HG03025 (cell line): ENCODE measurements at regions not wholly inside any gene's neighbourhood (a gene's known extent, or its start where the extent isn't known, plus 50 kb on each side); places are given as distances from the start of the nearest gene placed in this dataset.
"Not testable (repeated sequence)": the region's sequence is repeated elsewhere in the genome, so short reads cannot be mapped to it uniquely, and the experiment has no call there.

Experiments used
- ATAC-seq: cut with Tn5 transposase; IDR thresholded peaks from one replicate; pipeline ENCODE4 v1.9.1; 2021; ENCODE audit warnings: mild to moderate bottlenecking, moderate library complexity; ENCODE audit not compliant: unreplicated experiment, low FRiP score

- ATAC-seq = no peak
Observed at GRCh38 chr1:166304131-166304530, 137.3 kb upstream of the FAM78B start.

GRCh38 chr1:166305371-166305770 is 138.6 kb upstream of the FAM78B start:
- ATAC-seq = no peak

- no peak for ATAC-seq
Observed at GRCh38 chr1:166307261-166308188, 140.7 kb upstream of the FAM78B start.

- ATAC-seq = not testable (repeated sequence)
Observed at GRCh38 chr1:166316306-166316705, 149.5 kb upstream of the FAM78B start.

GRCh38 chr1:166322470-166322869 is 155.7 kb upstream of the FAM78B start:
- ATAC-seq = no peak

GRCh38 chr1:166327886-166328285 is 161.1 kb upstream of the FAM78B start:
- no peak for ATAC-seq

GRCh38 chr1:166328956-166329355 is 162.2 kb upstream of the FAM78B start:
- no peak for ATAC-seq

DNA sequence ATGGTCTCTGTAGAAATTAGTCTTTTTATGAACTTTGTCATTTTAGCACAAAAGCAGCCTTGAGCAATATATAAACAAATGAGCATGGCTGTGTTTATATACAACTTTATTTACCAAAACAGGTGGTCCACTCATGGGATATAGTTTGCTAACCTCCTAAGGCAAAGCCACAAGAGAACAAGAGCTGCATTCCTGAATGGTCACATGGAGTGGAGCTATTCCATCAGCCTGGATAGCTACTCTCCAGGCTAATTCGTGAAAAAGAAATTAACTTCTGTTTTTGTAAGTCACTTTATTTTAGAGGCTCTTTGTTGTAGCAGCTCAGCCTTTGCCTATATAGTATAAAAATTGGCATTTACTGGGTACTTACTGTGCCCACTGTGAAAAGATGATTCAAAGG is 163.3 kb upstream of the FAM78B start:
- ATAC-seq = no peak

GRCh38 chr1:166338105-166338504 is 171.3 kb upstream of the FAM78B start:
- no peak for ATAC-seq

- no peak for ATAC-seq
Observed at GRCh38 chr1:166340709-166341108, 173.9 kb upstream of the FAM78B start.

GRCh38 chr1:166343276-166343675 is 176.5 kb upstream of the FAM78B start:
- ATAC-seq = no peak

GRCh38 chr1:166350490-166350889 is 183.7 kb upstream of the FAM78B start:
- no peak for ATAC-seq

GRCh38 chr1:166351676-166352075 is 184.9 kb upstream of the FAM78B start:
- ATAC-seq = no peak

GRCh38 chr1:166353213-166353612 is 186.4 kb upstream of the FAM78B start:
- ATAC-seq = no peak

DNA sequence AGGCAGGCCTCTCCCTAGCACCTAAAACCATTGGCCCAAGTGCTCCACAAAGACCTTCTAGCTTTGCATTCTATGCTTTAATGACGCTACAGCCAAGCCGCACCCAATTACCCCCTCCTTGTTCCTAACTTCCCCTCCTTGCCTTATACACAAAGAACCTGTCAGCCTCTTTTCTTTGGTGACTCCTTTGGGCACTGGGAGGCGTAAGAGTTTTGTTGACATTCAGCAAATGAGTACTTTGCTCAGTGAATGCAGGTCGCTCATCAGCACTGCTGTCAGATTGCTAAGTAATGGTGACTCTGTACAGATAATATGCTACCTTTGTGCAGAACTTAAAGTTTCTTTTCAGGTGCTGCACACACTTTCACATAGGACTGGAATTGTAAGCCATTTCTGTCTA is 187.6 kb upstream of the FAM78B start:
- ATAC-seq = no peak

- ATAC-seq = no peak
Observed at GRCh38 chr1:166365081-166365480, 198.3 kb upstream of the FAM78B start.

DNA sequence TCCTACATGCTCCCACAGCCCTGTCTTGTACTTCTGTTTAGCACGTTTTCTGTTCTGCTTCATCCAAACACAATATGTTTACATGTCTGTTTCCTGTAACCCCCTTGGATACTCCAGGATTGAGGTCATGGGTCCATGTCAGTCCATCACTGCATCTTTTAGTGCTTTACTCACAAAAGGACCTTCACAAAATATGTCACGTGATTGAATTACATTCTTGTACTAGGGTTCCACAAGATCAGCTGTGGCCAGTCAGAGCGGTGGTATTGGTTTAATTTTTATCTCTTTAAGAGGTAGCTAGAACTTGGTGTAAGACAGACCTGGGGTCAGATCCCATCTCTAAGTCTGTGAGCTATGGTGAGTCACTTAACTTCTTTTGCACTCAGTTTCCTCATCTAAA is 201.2 kb upstream of the FAM78B start:
- no peak for ATAC-seq

GRCh38 chr1:166377896-166378295 is 211.1 kb upstream of the FAM78B start:
- no peak for ATAC-seq

- ATAC-seq = no peak
Observed at GRCh38 chr1:166378805-166379204, 212.0 kb upstream of the FAM78B start.

DNA sequence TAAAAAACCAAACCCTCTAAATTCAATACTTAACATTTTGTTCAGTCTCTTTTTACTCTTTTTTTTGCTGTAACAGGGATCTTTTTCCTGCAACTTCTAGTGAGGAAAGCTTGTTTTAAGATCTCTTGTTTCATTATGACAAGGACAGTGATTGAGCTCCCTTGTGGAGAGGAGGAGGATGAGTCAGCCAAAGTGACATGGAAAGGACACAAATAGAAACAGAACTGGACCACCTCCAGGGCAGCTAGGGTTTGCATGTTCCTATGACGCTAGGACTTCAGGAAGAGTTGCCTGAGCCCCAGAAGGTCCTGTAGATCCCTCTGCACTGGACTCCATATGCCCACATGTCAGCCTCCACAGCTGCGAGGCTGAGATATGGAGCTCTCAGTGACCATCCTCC is 212.6 kb upstream of the FAM78B start:
- no peak for ATAC-seq

- no peak for ATAC-seq
Observed at GRCh38 chr1:166383137-166383536, 216.3 kb upstream of the FAM78B start.

DNA sequence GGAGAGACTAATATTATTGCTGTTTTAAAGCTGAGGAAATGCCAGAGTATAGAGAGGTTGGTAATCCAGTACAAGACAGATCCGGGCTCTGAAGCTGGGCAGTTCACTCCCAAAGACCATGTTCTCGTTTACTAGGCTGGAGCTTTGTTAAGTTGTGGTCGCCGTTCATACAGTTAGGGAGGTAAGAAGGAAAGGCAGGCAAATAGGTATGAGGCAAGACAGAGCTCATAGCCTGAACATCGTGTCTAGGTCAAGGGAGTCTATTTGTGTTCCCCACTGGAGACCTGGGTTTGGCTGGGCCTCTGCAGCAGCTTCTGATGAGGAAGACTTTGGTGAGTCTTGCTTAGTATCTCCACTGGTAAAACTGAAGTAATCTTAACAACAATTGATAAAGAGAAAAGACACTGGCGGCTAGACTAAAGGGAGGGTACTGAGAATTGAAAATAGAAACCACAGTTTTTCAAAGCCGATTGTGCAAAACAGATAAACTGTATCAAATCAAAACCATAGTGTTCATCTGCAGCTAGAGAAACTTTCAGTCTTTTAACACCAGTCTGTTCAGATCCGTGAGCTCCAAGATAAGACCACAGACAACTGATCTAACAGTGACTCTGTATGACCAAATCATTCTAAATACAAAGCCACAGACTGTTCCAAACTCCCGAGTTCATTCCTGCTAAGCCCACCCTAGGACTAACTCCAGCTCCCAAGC is 217.0 kb upstream of the FAM78B start:
- no peak for ATAC-seq
